OCI-LY3 (cell line): ENCODE measurements at regions not wholly inside any gene's neighbourhood (a gene's known extent, or its start where the extent isn't known, plus 50 kb on each side); places are given as distances from the start of the nearest gene placed in this dataset.
"Not testable (repeated sequence)": the region's sequence is repeated elsewhere in the genome, so short reads cannot be mapped to it uniquely, and the experiment has no call there.

Experiments
- H2AFZ ChIP-seq: fragments of 200-600, 300-600 bp; shearing (Covaris generic); 2 replicates; pipeline ENCODE4 v1.6.0; 2014; ENCODE audit warnings: antibody characterized with exemption, low read depth, low read length
- H3K27ac ChIP-seq: fragments of 200-600, 300-600 bp; sonication (generic); 2 replicates; pipeline ENCODE4 v1.5.1; 2014; ENCODE audit warnings: mild to moderate bottlenecking, low read length, moderate library complexity, mixed read lengths
- H3K27me3 ChIP-seq: fragments of 200-600, 300-600 bp; sonication (generic); 2 replicates; pipeline ENCODE4 v1.6.1; 2014; ENCODE audit warnings: low read depth, low read length, mixed read lengths
- H3K36me3 ChIP-seq: fragments of 200-600, 300-600 bp; sonication (generic); replicated peaks from 2 replicates; pipeline ENCODE3; 2014; ENCODE audit warnings: low read depth, low read length, mixed read lengths
- H3K4me1 ChIP-seq: fragments of 300-600, 200-600 bp; sonication (generic); 2 replicates; pipeline ENCODE4 v1.6.1; 2014; ENCODE audit warnings: low read length, mixed read lengths
- H3K4me2 ChIP-seq: fragments of 200-600, 300-600 bp; sonication (generic); 2 replicates; pipeline ENCODE4 v1.6.1; 2014; ENCODE audit warnings: low read length, mixed read lengths
- H3K4me3 ChIP-seq: fragments of 300-600, 200-600 bp; sonication (generic); 2 replicates; pipeline ENCODE4 v1.5.1; 2014; ENCODE audit warnings: antibody characterized with exemption, mild to moderate bottlenecking, low read length, moderate library complexity
- H3K79me2 ChIP-seq: fragments of 300-600, 200-600 bp; shearing (Covaris generic); 2 replicates; pipeline ENCODE4 v1.6.1; 2014; ENCODE audit warnings: mild to moderate bottlenecking, low read length, mixed read lengths
- H3K9ac ChIP-seq: fragments of 300-600, 200-600 bp; shearing (Covaris generic); 2 replicates; pipeline ENCODE4 v1.6.0; 2014; ENCODE audit warnings: mild to moderate bottlenecking, low read length, moderate library complexity
- H3K9me3 ChIP-seq: fragments of 200-600, 300-600 bp; shearing (Covaris generic); 2 replicates; pipeline ENCODE4 v1.6.1; 2014; ENCODE audit warnings: low read length, mixed read lengths; ENCODE audit not compliant: insufficient read depth
- H4K20me1 ChIP-seq: fragments of 200-600, 300-600 bp; sonication (generic); 2 replicates; pipeline ENCODE4 v1.6.1; 2016; ENCODE audit warnings: low read length, mixed read lengths; ENCODE audit not compliant: insufficient read depth
- EZH2phosphoT487 ChIP-seq: fragments of 200-600 bp; shearing (Covaris generic); IDR thresholded peaks from 2 replicates; pipeline ENCODE4 v1.6.1; 2018; ENCODE audit warnings: antibody characterized with exemption, mixed run types, low read depth
- TF ChIP-seq, protein P1 (sequence below): fragments of 200-600, 300-600 bp; sonication (generic); IDR thresholded peaks from 2 replicates; pipeline ENCODE4 v1.5.1; 2014; ENCODE audit warnings: antibody characterized with exemption, low read length, low read depth

DNA sequence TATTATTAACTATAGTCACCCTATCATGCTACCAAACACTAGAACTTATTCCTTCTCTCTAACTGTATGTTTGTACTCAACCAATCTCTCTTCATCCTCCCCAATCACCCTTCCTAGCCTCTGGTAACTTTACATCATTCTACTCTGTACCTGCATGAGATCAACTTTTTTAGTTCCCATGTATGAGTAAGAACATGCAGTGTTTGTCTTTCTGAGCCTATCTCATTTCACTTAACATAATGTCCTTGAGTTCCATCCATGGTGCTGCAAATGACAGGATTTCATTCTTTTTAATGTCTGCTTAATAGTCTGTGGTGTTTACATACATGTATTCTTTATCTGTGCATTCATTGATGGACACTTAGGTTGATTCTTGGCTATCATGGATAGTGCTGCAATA, 108.9 kb upstream of the RFX8 start:
- Histone ChIP-seq H3K9ac (no peak overlapping the region), H3K27me3 (no peaks in the 10 kb centered on the region), H3K36me3 (no peaks in the 10 kb centered on the region), H3K4me1 (no peaks in the 10 kb centered on the region), H2AFZ (no peak overlapping the region), H3K79me2 (no peaks in the 10 kb centered on the region), H3K9me3 (no peaks in the 10 kb centered on the region), H4K20me1 (no peaks in the 10 kb centered on the region), H3K4me2 (no peak overlapping the region), H3K27ac (no peak overlapping the region), H3K4me3 (no peak overlapping the region)
- no peak for TF ChIP-seq EZH2phosphoT487
- TF ChIP-seq, protein P1, sequence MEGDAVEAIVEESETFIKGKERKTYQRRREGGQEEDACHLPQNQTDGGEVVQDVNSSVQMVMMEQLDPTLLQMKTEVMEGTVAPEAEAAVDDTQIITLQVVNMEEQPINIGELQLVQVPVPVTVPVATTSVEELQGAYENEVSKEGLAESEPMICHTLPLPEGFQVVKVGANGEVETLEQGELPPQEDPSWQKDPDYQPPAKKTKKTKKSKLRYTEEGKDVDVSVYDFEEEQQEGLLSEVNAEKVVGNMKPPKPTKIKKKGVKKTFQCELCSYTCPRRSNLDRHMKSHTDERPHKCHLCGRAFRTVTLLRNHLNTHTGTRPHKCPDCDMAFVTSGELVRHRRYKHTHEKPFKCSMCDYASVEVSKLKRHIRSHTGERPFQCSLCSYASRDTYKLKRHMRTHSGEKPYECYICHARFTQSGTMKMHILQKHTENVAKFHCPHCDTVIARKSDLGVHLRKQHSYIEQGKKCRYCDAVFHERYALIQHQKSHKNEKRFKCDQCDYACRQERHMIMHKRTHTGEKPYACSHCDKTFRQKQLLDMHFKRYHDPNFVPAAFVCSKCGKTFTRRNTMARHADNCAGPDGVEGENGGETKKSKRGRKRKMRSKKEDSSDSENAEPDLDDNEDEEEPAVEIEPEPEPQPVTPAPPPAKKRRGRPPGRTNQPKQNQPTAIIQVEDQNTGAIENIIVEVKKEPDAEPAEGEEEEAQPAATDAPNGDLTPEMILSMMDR = no peak

DNA sequence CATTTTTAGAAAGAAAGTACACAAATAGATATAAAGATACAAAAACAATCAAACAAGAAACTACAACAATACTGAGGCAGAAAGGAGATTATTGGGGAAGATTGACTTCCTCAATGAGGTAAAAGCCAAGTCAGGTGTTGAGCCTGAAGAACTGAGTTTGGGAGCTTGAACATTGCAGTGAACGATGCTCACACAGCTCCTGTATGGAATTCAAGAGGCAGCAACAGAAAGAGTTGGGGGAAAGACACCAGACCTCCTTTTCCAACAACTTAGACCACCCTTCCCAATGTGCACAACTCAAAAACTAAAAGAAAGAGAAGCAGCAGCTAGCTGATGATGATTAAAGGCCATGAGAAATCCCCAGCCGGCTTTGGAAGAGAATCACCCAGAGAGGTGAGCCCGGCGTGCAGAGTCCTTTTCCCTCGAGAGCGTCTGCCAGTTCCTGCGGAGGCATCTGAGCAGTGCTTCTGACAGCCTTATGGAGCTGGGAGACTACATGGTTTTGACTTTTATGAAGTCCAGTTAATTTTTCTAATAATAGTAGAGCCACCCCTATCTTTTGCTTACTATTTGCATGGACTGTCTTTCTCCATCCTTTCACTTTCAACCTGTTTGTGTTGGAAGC, 106.9 kb upstream of the RFX8 start:
- Histone ChIP-seq H3K36me3 (no peaks in the 10 kb centered on the region), H3K9me3 (no peaks in the 10 kb centered on the region), H3K9ac (no peak overlapping the region), H2AFZ (no peak overlapping the region), H4K20me1 (no peaks in the 10 kb centered on the region), H3K4me3 (no peak overlapping the region), H3K27ac (no peak overlapping the region), H3K4me2 (no peak overlapping the region), H3K79me2 (no peaks in the 10 kb centered on the region), H3K27me3 (no peaks in the 10 kb centered on the region), H3K4me1 (peaks cover 7% of the 10 kb centered on the region)
- TF ChIP-seq, protein P1 = no peak
- TF ChIP-seq EZH2phosphoT487 = no peak

DNA sequence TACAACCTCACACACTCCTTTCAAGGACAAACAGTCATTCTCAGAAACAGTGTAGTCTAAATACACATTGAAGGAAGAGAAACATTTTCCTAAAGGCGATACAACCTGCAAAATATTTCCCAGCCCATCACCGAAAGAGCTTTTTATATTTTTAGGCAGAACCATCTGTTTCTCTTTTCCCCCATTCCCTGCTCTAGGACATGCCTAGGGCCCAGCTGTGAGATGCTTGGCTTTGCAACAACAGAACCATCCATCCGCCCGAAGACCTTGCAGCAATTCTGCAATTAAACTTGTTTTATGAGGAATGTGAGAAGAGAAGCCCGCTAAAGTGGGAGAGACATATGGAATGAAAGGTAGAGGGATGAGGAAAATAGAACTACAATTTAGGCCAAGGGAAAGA, 105.6 kb upstream of the RFX8 start:
- no peak overlapping the region for H3K4me2 ChIP-seq
- no peak overlapping the region for H3K27ac ChIP-seq
- no peaks in the 10 kb centered on the region for H3K79me2 ChIP-seq
- H3K36me3 ChIP-seq = no peaks in the 10 kb centered on the region
- H3K9me3 ChIP-seq = no peaks in the 10 kb centered on the region
- no peak overlapping the region for H3K4me3 ChIP-seq
- H2AFZ ChIP-seq = no peak overlapping the region
- H3K27me3 ChIP-seq = no peaks in the 10 kb centered on the region
- no peaks in the 10 kb centered on the region for H4K20me1 ChIP-seq
- TF ChIP-seq EZH2phosphoT487 = no peak
- TF ChIP-seq, protein P1 = no peak
- no peak overlapping the region for H3K9ac ChIP-seq
- peaks cover 7% of the 10 kb centered on the region for H3K4me1 ChIP-seq

DNA sequence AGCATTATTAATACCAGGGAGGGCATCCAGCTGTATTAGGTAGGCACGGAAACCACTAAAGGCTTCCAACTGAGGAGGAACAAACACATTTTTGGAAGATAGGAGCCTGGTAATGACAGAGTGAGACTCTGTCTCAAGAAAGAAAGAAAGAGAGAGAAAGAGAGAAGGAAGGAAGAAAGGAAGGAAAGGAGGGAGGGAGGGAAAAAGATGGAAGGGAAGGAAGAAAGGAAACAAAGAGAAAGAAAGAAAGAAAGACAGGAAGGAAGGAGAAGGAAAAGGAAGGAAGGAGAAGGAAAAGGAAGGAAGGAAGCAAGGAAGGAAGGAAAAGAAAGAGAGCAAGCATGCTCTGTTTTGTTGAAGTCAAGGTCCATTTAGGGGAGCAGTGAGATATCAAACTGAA, 103.8 kb upstream of the RFX8 start:
- Histone ChIP-seq H3K79me2 (no peaks in the 10 kb centered on the region), H3K4me1 (peaks cover 7% of the 10 kb centered on the region), H4K20me1 (no peaks in the 10 kb centered on the region), H3K4me2 (no peak overlapping the region), H3K9ac (no peak overlapping the region), H3K4me3 (no peak overlapping the region), H3K9me3 (no peaks in the 10 kb centered on the region), H3K36me3 (no peaks in the 10 kb centered on the region), H2AFZ (no peak overlapping the region), H3K27me3 (no peaks in the 10 kb centered on the region; the same call in 1 of the 2 replicates), H3K27ac (no peak overlapping the region)
- TF ChIP-seq, protein P1 = no peak

DNA sequence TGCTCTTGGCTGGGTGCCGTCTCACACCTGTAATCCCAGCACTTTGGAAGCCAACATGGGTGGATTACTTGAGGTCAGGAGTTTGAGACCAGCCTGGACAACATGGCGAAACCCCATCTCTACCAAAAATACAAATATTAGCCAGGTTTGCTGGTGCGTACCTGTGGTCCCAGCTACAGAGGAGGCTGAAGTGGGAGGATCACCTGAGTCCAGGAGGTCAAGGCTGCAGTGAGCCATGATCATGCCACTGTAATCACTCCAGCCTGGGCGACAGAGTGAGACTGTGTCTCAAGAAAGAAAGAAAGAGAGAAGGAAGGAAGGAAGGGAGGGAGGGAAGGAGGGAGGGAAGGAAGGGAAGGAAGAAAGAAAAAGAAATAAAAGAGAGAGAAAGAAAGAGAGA, 103.2 kb upstream of the RFX8 start:
- not testable (repeated sequence) for H3K4me3 ChIP-seq, H3K79me2 ChIP-seq, H2AFZ ChIP-seq, H3K4me2 ChIP-seq, H3K4me1 ChIP-seq, H3K9ac ChIP-seq, H4K20me1 ChIP-seq, H3K36me3 ChIP-seq, H3K27ac ChIP-seq, H3K27me3 ChIP-seq, H3K9me3 ChIP-seq
